PFSK-1 (cell line): ENCODE measurements at regions not wholly inside any gene's neighbourhood (a gene's known extent, or its start where the extent isn't known, plus 50 kb on each side); places are given as distances from the start of the nearest gene placed in this dataset.

Source experiments
- FOXP2 ChIP-seq: optimal IDR thresholded peaks from 2 replicates; pipeline ENCODE3; 2011; ENCODE audit warnings: borderline replicate concordance, control low read depth, inconsistent platforms; ENCODE audit not compliant: insufficient read depth; ENCODE audit errors: extremely low read length, extremely low read depth
- POLR2AphosphoS5 ChIP-seq: IDR thresholded peaks from 2 replicates; pipeline ENCODE4 v1.6.1; 2012; ENCODE audit warnings: low read depth, mild to moderate bottlenecking, control low read depth, low read length, moderate library complexity
- REST ChIP-seq, 2 experiments: IDR thresholded peaks; 2 replicates each; pipeline versions ENCODE4 v1.6.1 to v1.8.0; 2011 to 2012; ENCODE audit warnings: low read depth in 2 of 2, low read length in 2 of 2, control low read depth in 1 of 2, inconsistent platforms in 1 of 2, mild to moderate bottlenecking in 1 of 2, moderate library complexity in 1 of 2; ENCODE audit not compliant: insufficient read depth in 1 of 2
- SIN3A ChIP-seq: IDR thresholded peaks from 2 replicates; pipeline ENCODE4 v1.6.1; 2012; ENCODE audit warnings: mild to moderate bottlenecking, low read length, moderate library complexity, borderline replicate concordance; ENCODE audit not compliant: insufficient read depth
- TAF1 ChIP-seq: IDR thresholded peaks from 2 replicates; pipeline ENCODE4 v1.6.1; 2012; ENCODE audit warnings: low read length, control low read depth, borderline replicate concordance; ENCODE audit not compliant: insufficient read depth

- TF ChIP-seq POLR2AphosphoS5 = no peak
- TF ChIP-seq REST (IDR thresholded peaks at IDR 0.05; ENCODE audit: insufficient read depth in 1 of 2, low read depth in 2 of 2, low read length in 2 of 2) = no peak
- no peak for TF ChIP-seq SIN3A
- TF ChIP-seq FOXP2 = no peak
- TF ChIP-seq TAF1 = no peak
Measured at GRCh38 chr6:90805619-90806155, 218.8 kb upstream of the MAP3K7 start.

- no peak for TF ChIP-seq REST (IDR thresholded peaks at IDR 0.05; ENCODE audit: insufficient read depth in 1 of 2, low read depth in 2 of 2, low read length in 2 of 2)
- no peak for TF ChIP-seq SIN3A
- TF ChIP-seq POLR2AphosphoS5 = no peak
- TF ChIP-seq TAF1 = no peak
- TF ChIP-seq FOXP2 = no peak
Measured at GRCh38 chr6:90803956-90804355, 217.1 kb upstream of the MAP3K7 start.

GRCh38 chr6:90795078-90795477, 208.2 kb upstream of the MAP3K7 start:
- TF ChIP-seq REST (IDR thresholded peaks at IDR 0.05; ENCODE audit: insufficient read depth in 1 of 2, low read depth in 2 of 2, low read length in 2 of 2) = no peak
- no peak for TF ChIP-seq POLR2AphosphoS5
- no peak for TF ChIP-seq FOXP2
- TF ChIP-seq TAF1 = no peak
- TF ChIP-seq SIN3A = no peak

- TF ChIP-seq REST (IDR thresholded peaks at IDR 0.05; ENCODE audit: insufficient read depth in 1 of 2, low read depth in 2 of 2, low read length in 2 of 2) = no peak
- no peak for TF ChIP-seq POLR2AphosphoS5
- no peak for TF ChIP-seq FOXP2
- no peak for TF ChIP-seq TAF1
- no peak for TF ChIP-seq SIN3A
Measured at GRCh38 chr6:90793771-90794170, 206.9 kb upstream of the MAP3K7 start.

GRCh38 chr6:90790696-90791095, 203.8 kb upstream of the MAP3K7 start:
- no peak for TF ChIP-seq TAF1
- no peak for TF ChIP-seq REST (IDR thresholded peaks at IDR 0.05; ENCODE audit: insufficient read depth in 1 of 2, low read depth in 2 of 2, low read length in 2 of 2)
- TF ChIP-seq POLR2AphosphoS5 = no peak
- no peak for TF ChIP-seq FOXP2
- TF ChIP-seq SIN3A = no peak
